HG02943 (cell line): ENCODE measurements at regions not wholly inside any gene's neighbourhood (a gene's known extent, or its start where the extent isn't known, plus 50 kb on each side); places are given as distances from the start of the nearest gene placed in this dataset.
"Not testable (repeated sequence)": the region's sequence is repeated elsewhere in the genome, so short reads cannot be mapped to it uniquely, and the experiment has no call there.

Experiments
- ATAC-seq: cut with Tn5 transposase; IDR thresholded peaks from one replicate; pipeline ENCODE4 v1.9.1; 2021; ENCODE audit warnings: mild to moderate bottlenecking, low read depth, moderate library complexity; ENCODE audit not compliant: unreplicated experiment

GRCh38 chr2:104904889-104905288 lies 51.0 kb downstream of the POU3F3 start:
- no peak for ATAC-seq

GRCh38 chr2:104909317-104909716 lies 55.4 kb downstream of the POU3F3 start:
- ATAC-seq = no peak

DNA sequence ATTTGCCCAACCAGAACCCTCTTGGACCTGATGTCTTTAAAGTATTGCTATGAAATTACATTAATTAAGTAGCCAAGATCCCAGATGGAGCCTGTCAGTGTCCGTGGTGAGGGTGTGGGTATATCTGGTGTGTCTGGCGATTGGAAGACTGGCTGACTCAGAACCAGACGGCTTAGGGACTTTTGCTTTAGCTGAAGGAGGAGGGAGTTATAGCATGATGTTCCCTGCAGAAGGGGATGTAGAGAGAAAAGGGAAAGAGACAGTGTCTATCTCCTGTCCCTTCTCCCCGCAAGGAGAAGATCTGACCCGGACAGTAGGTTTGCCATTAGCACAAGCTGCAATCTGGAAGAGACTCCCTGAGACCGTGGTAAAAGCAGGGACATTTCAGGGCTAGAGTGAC lies 60.6 kb downstream of the POU3F3 start:
- no peak for ATAC-seq

DNA sequence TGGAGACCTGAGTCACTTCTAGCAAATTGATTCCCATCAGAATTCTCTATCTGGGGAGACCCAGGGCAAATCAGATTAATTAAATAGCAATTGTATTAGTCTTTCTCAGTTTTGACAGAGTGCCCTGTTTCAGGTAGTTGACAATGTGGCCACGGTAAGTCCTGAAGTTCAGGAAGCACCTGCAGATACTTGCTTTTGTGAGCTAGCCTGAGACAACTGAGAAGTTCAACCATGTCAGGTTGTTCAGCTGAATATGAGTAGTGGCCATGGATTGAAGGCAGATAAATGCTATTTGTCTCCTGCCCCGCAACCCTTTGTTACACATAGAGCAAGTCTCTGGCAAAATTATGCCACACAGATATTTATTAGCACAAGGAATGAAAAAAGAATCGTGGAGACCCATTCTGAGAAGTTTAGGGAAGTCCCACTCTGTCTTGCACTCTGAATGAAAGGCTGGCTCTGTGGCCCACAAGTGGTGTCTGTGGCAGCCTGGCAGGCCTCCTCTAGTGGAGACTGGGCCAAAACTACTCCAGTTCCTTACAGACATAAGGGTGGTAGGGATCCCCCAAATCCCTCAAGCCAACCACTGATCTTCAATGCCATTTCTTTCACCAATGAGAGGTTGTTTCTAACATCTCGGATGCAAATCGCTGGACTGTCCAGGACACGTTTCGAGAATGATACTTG lies 61.3 kb downstream of the POU3F3 start:
- no peak for ATAC-seq

GRCh38 chr2:104919127-104919526 lies 65.2 kb downstream of the POU3F3 start:
- no peak for ATAC-seq

GRCh38 chr2:104923665-104924064 lies 69.8 kb downstream of the POU3F3 start:
- no peak for ATAC-seq

- ATAC-seq = no peak
Observed at GRCh38 chr2:104929663-104930062, 75.7 kb downstream of the POU3F3 start.

- no peak for ATAC-seq
Observed at GRCh38 chr2:104930732-104931131, 76.8 kb downstream of the POU3F3 start.

DNA sequence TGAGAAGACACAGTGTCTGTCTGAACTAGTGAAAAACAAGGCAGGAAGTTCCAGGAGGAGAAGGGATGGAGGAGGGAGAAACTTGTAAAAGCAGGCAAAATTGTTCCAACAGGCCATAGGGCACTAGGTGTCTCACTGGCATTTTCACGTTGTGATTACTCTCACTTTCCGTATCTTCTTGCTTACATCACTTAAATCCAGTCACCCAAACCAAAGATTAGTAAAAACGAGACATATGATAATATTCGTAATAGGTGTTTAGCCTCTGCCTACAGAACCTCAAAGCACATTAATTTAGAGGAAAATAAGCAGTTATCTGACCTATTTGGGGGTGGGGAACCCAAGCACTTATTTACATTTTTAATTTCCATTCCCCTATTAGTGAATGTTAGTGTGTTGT lies 78.3 kb downstream of the POU3F3 start:
- ATAC-seq = no peak

DNA sequence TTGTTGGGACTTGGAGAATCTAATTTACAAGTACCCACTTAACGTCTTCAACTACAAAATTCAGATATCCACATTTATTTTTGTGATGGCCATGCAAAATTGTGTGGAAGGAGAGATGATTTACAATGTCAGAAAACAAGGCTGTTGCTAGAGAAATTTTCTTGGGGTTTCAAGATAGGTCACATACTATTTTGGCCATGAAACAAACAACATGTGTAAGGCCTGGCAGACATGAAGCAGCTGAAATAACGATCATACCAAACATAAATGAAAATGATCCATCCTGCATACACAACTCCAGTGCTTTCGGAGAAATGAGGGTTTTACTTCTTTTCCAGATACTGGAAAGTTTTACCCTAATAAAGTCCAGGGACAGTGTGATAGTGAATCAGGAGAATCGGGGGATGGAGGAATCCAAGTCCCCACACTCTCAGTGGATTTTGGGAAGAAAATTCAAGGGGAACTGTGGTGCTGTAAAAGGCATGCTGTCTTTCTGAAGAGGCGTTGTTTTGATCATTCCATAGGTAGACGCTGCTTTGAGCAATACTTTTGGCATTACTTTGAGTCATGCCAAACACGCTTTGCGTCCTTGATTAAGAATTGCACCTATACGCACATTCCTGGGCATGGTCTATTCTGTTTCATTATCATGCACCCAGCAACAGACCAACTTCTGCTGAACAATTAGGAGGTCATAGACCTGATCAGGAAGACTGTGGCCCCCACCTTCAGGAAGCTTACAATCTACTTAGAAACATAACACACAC lies 79.4 kb downstream of the POU3F3 start:
- no peak for ATAC-seq

- ATAC-seq = no peak
Observed at GRCh38 chr2:104936527-104936926, 82.6 kb downstream of the POU3F3 start.

DNA sequence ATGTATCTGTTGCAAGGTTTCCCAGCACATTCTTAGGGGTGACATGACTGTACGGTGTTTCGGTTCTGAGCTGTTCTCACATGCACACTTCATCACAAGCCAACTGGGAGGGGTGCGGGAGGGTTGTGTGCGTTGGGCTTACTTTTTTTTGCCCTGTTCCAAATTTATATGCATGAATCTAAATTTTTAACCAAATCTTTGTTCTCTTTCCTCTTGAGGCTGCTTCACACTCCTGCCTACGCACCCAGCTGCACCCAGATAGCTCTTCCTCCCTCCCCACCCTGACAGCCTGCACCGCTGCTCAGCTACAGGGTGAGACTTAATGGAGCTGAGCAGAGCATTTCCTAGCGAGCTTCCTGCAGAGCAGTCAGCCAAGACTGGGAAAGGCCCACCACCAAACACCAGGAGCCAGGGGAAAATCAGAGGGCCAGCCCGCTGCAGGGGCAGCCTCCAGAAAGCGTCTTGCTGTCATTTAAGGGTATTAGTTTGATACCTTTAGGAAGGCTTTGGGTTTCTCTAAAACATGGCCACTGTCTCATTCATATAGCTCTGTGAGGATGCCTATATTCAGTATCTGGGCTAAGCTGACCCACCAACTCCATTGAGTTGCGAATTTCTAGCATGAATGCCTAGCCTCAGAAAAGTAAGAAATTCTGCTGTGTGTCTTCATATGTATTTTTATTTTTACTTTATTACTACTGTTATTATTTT lies 84.5 kb downstream of the POU3F3 start:
- ATAC-seq = peak; percentile 66

- no peak for ATAC-seq
Observed at GRCh38 chr2:104939570-104940217, 85.8 kb downstream of the POU3F3 start.

GRCh38 chr2:104944495-104944894 lies 90.6 kb downstream of the POU3F3 start:
- no peak for ATAC-seq

DNA sequence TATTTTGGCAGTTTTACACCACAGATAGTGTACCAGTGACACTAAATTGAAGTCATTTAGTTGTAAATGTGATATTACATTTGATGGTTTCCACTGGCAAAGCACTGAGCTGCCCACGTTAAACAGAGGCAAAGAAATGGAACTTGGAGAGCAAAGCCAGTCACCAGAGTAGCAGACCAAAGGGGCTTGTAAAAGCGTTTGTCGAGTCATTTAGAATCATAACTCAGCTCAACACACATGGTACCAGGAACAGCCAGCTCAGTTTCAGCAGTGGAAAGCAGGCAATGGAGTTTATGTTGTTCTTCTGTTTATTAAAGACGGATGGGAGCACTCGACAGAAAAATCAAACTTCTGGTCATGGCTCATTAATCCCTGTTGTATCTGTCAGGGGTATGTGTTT lies 91.2 kb downstream of the POU3F3 start:
- no peak for ATAC-seq

DNA sequence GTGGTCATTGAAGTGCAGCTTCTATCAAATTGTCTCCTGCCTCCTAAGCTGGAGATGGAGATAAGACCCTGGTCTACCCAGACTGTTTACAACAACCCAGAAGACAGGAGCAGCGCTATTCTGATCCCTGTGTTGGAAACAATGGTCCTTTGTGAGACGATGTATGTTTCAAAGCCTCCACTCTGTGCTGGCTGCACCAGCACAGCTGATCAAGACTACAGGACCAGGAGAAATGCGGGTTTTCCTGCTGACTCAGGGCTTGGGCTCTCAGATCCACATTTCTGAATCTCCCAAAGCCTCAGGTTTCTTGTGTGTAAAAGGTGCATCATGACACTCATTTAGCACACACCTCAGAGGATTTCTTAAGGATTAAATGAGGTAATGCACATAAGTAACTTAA lies 92.0 kb downstream of the POU3F3 start:
- ATAC-seq = no peak

- ATAC-seq = not testable (repeated sequence)
Observed at GRCh38 chr2:104947456-104947855, 90.4 kb upstream of the MRPS9 start.

GRCh38 chr2:104952976-104953375 lies 84.9 kb upstream of the MRPS9 start:
- ATAC-seq = no peak

DNA sequence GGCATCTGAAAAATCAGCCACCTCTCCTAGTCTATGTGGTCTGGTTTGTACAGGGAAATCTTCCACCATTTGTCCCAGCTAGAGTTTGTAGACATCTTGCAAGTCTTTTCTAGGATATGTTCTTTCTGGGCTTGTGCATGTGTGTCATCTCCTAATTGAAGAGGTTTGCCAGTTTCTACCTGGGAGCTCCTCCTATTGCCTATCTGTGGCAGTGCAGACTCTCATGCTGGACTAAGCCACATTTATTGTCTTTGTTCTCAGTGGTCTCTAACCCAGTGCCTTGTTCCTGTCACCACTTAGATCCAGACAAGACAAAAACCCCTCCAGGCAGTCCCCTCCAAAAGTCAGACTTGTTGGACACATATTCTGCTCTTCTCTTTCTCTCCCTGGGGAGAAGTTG lies 72.0 kb upstream of the MRPS9 start:
- ATAC-seq = no peak

DNA sequence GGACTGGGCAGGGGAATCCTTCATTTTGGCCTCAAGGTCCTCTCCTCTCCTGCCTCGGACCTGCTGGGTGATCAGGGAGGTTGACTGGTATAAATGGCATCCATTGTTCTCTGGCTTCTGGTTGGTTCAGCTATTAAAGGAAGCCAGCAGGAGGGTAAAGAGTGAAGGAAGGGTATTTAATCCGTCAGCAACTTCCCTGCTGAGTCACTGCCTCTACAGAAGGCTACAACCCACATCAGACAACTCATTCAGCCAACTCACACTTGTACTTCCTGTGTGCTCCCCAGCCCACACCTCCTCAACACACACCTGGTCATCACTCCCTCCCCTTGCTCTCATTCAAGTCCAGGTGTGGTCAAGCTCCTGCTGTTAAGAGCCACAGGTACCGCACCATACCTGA lies 68.3 kb upstream of the MRPS9 start:
- no peak for ATAC-seq

- no peak for ATAC-seq
Observed at GRCh38 chr2:104975371-104975770, 62.5 kb upstream of the MRPS9 start.
